ENCODE measurements at regions not wholly inside any gene's neighbourhood (a gene's known extent, or its start where the extent isn't known, plus 50 kb on each side); places are given as distances from the start of the nearest gene placed in this dataset.

DNA sequence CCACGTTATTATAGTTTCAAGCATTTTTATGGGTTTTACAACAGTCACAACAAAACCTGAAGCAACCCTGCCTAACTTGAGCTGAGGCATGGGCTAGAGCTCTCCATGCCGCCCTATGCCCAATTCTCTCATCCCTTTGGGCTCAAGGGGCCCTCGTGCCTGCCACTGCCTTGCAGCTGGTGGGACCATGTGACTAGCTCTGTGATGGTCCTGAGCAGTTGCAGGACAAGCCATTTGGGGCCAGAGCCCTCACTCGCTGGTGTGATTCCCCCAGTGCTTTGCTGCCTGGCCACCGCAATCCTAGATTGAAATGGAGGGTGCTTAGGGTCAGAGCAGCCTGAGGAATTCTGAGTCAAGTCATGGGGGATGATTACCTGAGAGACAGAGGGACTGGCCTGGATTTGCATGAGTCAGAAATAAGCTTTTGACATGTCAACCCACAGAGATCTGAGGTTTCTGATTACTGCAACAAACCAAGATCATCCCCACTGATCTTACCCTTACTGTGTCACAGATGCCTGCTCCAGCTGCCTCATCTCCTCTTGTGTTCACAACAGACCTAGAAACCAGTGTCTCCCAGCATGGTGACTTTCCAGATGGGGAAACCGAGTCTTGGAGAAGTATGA is 323.7 kb downstream of the BRD1 start:
- DNase-seq (ENCODE audit: low read depth, low spot score) (no peak), ATAC-seq (no peak)
- no peaks in the 10 kb centered on the region for H3K27me3 ChIP-seq (ENCODE audit: control insufficient read depth, insufficient read depth, low read length)
- in situ Hi-C loops (cut with HindIII; ENCODE audit: low pct_unique_long_range_greater_than_20kb, low sequenced_read_pairs) (no loop called here), intact Hi-C loops (cut with micrococcal nuclease; ENCODE audit: unreplicated experiment) (no loop called here)
- no peaks in the 10 kb centered on the region for H3K9me3 ChIP-seq (ENCODE audit: control insufficient read depth, insufficient read depth, low read depth, low read length)
- ChIA-PET POLR2A (no interaction called here), CTCF (no interaction called here)
- H3K36me3 ChIP-seq (ENCODE audit: control insufficient read depth, insufficient read depth, low read length): no peaks in the 10 kb centered on the region
- BruUV-seq (replicated peaks): no TSS peak
- TF ChIP-seq, protein P1, sequence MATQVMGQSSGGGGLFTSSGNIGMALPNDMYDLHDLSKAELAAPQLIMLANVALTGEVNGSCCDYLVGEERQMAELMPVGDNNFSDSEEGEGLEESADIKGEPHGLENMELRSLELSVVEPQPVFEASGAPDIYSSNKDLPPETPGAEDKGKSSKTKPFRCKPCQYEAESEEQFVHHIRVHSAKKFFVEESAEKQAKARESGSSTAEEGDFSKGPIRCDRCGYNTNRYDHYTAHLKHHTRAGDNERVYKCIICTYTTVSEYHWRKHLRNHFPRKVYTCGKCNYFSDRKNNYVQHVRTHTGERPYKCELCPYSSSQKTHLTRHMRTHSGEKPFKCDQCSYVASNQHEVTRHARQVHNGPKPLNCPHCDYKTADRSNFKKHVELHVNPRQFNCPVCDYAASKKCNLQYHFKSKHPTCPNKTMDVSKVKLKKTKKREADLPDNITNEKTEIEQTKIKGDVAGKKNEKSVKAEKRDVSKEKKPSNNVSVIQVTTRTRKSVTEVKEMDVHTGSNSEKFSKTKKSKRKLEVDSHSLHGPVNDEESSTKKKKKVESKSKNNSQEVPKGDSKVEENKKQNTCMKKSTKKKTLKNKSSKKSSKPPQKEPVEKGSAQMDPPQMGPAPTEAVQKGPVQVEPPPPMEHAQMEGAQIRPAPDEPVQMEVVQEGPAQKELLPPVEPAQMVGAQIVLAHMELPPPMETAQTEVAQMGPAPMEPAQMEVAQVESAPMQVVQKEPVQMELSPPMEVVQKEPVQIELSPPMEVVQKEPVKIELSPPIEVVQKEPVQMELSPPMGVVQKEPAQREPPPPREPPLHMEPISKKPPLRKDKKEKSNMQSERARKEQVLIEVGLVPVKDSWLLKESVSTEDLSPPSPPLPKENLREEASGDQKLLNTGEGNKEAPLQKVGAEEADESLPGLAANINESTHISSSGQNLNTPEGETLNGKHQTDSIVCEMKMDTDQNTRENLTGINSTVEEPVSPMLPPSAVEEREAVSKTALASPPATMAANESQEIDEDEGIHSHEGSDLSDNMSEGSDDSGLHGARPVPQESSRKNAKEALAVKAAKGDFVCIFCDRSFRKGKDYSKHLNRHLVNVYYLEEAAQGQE (IDR thresholded peaks at IDR 0.05; ENCODE audit: insufficient read depth in 1 of 2, low read depth in 2 of 2, low read length in 1 of 2): no peak
- TF ChIP-seq, protein P2, sequence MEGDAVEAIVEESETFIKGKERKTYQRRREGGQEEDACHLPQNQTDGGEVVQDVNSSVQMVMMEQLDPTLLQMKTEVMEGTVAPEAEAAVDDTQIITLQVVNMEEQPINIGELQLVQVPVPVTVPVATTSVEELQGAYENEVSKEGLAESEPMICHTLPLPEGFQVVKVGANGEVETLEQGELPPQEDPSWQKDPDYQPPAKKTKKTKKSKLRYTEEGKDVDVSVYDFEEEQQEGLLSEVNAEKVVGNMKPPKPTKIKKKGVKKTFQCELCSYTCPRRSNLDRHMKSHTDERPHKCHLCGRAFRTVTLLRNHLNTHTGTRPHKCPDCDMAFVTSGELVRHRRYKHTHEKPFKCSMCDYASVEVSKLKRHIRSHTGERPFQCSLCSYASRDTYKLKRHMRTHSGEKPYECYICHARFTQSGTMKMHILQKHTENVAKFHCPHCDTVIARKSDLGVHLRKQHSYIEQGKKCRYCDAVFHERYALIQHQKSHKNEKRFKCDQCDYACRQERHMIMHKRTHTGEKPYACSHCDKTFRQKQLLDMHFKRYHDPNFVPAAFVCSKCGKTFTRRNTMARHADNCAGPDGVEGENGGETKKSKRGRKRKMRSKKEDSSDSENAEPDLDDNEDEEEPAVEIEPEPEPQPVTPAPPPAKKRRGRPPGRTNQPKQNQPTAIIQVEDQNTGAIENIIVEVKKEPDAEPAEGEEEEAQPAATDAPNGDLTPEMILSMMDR (IDR thresholded peaks at IDR 0.05): no peak
- TF ChIP-seq SIN3A (IDR thresholded peaks at IDR 0.05; ENCODE audit: borderline replicate concordance, insufficient read depth, low read depth, low read length): no peak
- H3K4me3 ChIP-seq (ENCODE audit: low read depth in 2 of 2, low read length in 2 of 2): no peak overlapping the region
- peaks cover 5% of the 10 kb centered on the region; the same call in 1 of the 2 replicates for H3K4me1 ChIP-seq (ENCODE audit: control insufficient read depth, insufficient read depth, low read length)
- H3K27ac ChIP-seq (ENCODE audit: low read length): no peak overlapping the region

DNA sequence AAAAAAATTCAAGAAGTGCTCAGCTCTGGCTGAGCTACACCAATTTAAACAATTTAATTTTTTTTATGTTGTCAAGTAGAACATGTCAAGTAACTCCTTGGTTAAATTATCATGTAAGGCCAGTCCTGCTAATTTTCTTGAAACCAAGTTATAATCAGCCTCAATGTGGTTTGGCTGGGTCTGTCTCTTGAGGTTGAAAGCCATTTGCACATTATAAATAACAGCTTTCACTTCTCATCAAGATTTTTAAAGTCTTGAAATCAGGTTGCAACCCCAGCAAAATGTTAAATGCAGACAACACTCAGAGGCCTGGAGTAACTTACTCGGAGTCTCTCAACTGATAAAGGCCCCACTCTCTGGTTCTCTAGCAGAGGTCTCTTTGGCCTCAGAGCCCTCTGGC is 324.4 kb downstream of the BRD1 start:
- intact Hi-C loops (cut with micrococcal nuclease; ENCODE audit: unreplicated experiment) (no loop called here), in situ Hi-C loops (cut with HindIII; ENCODE audit: low pct_unique_long_range_greater_than_20kb, low sequenced_read_pairs) (no loop called here)
- Histone ChIP-seq H3K4me1 (ENCODE audit: control insufficient read depth, insufficient read depth, low read length) (peaks cover 5% of the 10 kb centered on the region; the same call in 1 of the 2 replicates), H3K9me3 (ENCODE audit: control insufficient read depth, insufficient read depth, low read depth, low read length) (no peaks in the 10 kb centered on the region), H3K36me3 (ENCODE audit: control insufficient read depth, insufficient read depth, low read length) (no peaks in the 10 kb centered on the region), H3K27ac (ENCODE audit: low read length) (no peak overlapping the region), H3K27me3 (ENCODE audit: control insufficient read depth, insufficient read depth, low read length) (no peaks in the 10 kb centered on the region), H3K4me3 (ENCODE audit: low read depth in 2 of 2, low read length in 2 of 2) (no peak overlapping the region)
- BruUV-seq (replicated peaks): no TSS peak
- TF ChIP-seq SIN3A (IDR thresholded peaks at IDR 0.05; ENCODE audit: borderline replicate concordance, insufficient read depth, low read depth, low read length) (no peak), TCF7L2 (IDR thresholded peaks at IDR 0.05; ENCODE audit: low read depth, low read length) (no peak), POLR2AphosphoS5 (IDR thresholded peaks at IDR 0.05; ENCODE audit: low read depth, low read length) (no peak)
- TF ChIP-seq, protein P1 (IDR thresholded peaks at IDR 0.05; ENCODE audit: insufficient read depth in 1 of 2, low read depth in 2 of 2, low read length in 1 of 2): no peak
- TF ChIP-seq, protein P2 (IDR thresholded peaks at IDR 0.05): no peak
- no peak for ATAC-seq
- CTCF ChIA-PET: no interaction called here
- POLR2A ChIA-PET: no interaction called here
- DNase-seq (ENCODE audit: low read depth, low spot score): no peak

Measured in Panc1 (cell line).